22Rv1 (cell line): ENCODE measurements at regions not wholly inside any gene's neighbourhood (a gene's known extent, or its start where the extent isn't known, plus 50 kb on each side); places are given as distances from the start of the nearest gene placed in this dataset.

Experiments
- H3K27ac ChIP-seq: fragments of 450-650 bp; 2 replicates; pipeline ENCODE4 v1.5.1; 2017
- ZFX ChIP-seq: fragments of 450-650 bp; IDR thresholded peaks from 2 replicates; pipeline ENCODE4 v1.6.1; 2017; ENCODE audit warnings: antibody characterized with exemption, borderline replicate concordance
- TF ChIP-seq, protein P1 (sequence below): fragments of 450-650 bp; IDR thresholded peaks from 2 replicates; pipeline ENCODE4 v1.5.1; 2017; ENCODE audit warnings: mild to moderate bottlenecking

DNA sequence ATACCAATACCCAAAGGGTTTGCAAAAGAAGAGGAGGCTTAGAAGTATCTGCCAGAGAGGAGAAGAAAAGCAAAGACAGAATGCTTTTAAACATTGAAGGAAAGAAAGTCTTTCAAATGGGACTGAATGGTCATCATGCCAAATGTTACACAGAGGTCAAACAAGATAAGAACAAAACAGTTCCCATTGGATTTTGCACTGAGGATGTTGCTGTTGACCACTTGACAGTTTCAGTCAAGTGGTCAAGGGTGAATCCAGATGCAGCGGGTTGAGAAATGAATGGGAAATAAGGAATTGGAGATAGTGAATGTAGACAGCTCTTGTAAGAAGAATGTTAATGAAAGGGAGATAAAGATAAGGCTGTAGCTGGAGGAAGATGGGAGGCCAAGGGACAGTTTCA is 64.8 kb upstream of the FGG start:
- no peak for TF ChIP-seq ZFX
- TF ChIP-seq, protein P1, sequence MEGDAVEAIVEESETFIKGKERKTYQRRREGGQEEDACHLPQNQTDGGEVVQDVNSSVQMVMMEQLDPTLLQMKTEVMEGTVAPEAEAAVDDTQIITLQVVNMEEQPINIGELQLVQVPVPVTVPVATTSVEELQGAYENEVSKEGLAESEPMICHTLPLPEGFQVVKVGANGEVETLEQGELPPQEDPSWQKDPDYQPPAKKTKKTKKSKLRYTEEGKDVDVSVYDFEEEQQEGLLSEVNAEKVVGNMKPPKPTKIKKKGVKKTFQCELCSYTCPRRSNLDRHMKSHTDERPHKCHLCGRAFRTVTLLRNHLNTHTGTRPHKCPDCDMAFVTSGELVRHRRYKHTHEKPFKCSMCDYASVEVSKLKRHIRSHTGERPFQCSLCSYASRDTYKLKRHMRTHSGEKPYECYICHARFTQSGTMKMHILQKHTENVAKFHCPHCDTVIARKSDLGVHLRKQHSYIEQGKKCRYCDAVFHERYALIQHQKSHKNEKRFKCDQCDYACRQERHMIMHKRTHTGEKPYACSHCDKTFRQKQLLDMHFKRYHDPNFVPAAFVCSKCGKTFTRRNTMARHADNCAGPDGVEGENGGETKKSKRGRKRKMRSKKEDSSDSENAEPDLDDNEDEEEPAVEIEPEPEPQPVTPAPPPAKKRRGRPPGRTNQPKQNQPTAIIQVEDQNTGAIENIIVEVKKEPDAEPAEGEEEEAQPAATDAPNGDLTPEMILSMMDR, result no peak

DNA sequence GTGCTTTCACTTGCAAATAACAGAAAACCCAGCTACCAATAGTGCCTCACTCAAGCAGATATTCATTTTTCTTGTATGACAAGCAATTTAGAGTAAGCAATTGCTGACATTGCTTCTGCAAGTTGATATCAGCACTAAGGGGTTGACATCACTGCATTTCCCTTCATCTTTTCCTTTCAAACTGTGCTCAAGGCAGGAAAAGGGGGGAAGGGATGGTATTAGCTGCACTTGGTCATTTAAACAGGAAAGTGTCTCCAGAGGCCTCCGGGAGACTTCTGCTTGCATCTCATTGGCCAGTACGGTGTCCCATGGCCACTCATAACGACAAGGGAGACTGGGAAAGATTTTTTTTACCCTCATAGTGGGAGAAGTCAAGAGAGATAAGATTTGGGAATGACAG is 65.5 kb upstream of the FGG start:
- H3K27ac ChIP-seq, result no peak overlapping the region
- no peak for TF ChIP-seq ZFX
- TF ChIP-seq, protein P1, result no peak

More for the DNA sequence above, 64.8 kb upstream of the FGG start:
- H3K27ac ChIP-seq, result no peak overlapping the region

DNA sequence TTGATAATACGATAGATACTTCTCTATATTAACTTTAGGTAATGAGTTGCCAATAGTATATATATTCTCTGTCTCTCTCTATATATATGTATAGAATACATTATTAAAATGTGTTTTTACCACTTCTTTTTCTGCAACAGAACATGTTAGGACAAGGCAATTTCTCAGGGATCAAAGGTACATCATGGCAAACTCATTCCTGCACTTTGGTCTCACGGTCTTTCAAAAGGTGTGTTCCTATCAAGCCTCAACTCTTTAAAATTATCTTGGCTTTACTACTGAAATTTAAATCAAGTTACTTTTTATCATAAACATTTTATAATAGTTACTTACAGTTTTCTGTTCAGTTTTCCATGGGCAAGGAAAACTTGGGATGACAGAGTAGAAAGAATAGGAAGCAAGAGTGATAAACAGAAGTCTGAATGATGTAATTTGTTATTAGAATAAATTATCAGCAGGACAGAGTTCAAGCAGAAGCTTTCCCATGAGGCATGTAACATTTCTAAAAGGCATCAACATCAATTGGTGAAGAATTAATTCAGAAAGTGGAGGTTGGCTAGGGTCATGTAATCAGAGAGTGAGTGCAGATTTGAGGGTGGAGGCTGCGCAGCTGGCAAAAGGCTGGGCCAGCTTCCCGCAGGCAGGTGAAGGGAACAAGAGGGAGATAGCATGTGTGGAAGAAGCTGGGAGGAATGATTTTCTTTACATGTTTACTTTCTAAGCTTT is 59.7 kb upstream of the LRAT start:
- TF ChIP-seq, protein P1, result no peak
- TF ChIP-seq ZFX, result no peak
- no peak overlapping the region for H3K27ac ChIP-seq

DNA sequence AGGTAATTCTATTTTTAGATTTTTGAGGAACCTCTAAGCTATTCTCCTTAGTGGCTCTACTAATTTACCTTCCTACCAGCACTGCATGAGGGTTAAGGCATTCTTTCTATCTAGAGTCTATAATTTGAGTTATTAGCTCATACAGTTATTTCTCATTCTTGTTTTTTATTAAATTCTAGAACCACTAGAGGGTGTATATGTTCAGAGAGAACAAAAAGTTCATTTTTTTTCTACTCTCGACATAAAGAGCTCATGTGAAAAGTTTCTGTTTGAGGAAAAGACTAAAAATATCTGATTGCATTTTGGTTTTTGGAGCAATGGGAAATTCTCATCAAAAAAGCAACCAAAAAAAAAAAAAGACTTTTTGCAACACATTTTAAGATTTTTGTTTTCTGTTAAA is 57.0 kb upstream of the LRAT start:
- no peak overlapping the region for H3K27ac ChIP-seq
- TF ChIP-seq ZFX, result no peak
- TF ChIP-seq, protein P1, result 0 out of 2 replicates have a peak, but pooled peaks have one; percentile 14

DNA sequence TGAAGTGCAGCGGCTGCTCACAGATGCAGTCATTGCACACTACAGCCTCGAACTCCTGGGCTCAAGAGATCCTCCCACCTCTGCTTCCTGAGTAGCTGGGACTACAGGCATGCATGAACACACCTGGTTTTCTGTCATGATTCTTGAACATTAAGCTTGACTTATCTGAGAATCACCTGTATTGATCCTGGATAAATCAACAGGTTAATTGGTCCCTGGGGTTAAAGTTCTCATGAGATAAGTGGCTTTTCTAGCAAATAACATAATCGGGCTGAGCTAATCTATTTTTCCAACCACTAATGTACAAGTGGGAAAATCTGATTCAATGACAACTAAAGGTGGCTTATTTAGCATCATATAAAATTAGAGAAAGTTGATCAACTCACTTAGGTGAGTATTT is 56.0 kb upstream of the LRAT start:
- TF ChIP-seq, protein P1, result no peak
- TF ChIP-seq ZFX, result no peak
- no peak overlapping the region for H3K27ac ChIP-seq

DNA sequence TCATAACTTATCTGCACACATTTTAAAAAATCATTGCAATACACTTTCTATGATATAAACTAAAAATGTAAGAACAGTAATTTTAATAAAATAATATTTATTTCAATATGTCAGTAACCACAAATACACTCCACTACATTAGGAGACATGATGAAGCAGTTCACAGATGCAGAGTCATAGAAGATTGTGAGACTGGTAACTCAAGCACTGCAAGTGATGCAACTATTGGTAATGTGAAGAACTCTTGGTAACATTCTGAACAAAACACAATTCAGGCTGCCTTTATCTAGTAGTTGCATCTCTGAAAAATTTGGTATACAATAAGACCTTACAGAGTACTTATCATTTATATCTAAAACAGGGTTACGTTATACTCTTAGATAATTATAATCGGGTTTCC is 52.6 kb upstream of the LRAT start:
- TF ChIP-seq ZFX, result no peak
- TF ChIP-seq, protein P1, result no peak
- H3K27ac ChIP-seq, result no peak overlapping the region

DNA sequence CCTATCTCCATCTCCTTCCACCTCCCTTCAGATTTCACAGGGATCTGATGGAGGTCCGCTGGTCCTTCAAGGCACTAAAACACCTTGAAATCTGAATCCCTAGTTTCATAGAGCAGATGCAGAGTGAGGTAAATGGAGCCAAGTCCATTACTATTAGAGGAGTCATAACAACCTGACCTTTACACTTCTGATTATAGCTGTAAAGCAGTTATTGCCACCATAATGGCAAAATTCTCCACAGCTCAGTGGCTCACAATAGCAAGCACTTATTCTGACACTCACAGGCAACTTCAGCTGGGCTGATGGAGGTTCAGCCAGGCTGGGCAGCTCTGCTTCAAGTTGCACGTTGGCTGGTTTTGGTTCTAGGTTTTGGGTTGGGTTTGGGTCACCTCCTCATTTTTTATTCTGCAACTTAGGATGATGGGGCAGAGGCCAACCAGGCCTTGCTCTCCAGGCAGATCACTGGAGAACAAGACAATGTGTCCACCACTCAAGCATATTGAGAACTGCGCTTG is 51.4 kb upstream of the LRAT start:
- H3K27ac ChIP-seq, result no peak overlapping the region

More for the DNA sequence above, 51.4 kb upstream of the LRAT start:
- TF ChIP-seq, protein P1, result no peak
- no peak for TF ChIP-seq ZFX
